ENCODE measurements at regions not wholly inside any gene's neighbourhood (a gene's known extent, or its start where the extent isn't known, plus 50 kb on each side); places are given as distances from the start of the nearest gene placed in this dataset.

DNA sequence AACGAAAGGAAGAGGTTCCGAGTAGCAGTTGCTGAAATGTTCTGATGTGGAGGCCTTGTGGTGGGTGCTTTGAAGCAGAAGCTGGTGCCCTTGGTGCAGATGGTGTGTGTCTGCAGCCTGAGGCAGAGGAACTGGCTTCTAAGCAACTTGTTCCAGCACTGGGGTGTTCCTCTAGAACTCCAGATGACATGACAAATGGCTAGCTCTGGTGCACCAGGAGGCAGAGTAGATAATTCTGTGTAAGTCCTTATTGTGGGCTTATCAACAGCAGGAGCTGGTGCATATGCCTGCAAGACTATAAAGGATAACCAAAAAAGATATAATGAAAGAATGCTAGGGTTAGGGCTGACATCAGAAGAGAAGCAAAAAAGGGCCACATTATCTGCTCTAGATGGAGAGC is 76.5 kb downstream of the ARL5B start:
- H3K27ac Mint-ChIP-seq: no peak overlapping the region
- H3K9me3 ChIP-seq (ENCODE audit: control insufficient read depth, low read length): no peaks in the 10 kb centered on the region
- no peaks in the 10 kb centered on the region for H3K36me3 ChIP-seq (ENCODE audit: control insufficient read depth, insufficient read depth, low read length)
- no peaks in the 10 kb centered on the region for H3K27me3 Mint-ChIP-seq (ENCODE audit: insufficient read depth)
- no peaks in the 10 kb centered on the region for H3K4me1 Mint-ChIP-seq
- no peak for DNase-seq
- TF ChIP-seq, protein P1, sequence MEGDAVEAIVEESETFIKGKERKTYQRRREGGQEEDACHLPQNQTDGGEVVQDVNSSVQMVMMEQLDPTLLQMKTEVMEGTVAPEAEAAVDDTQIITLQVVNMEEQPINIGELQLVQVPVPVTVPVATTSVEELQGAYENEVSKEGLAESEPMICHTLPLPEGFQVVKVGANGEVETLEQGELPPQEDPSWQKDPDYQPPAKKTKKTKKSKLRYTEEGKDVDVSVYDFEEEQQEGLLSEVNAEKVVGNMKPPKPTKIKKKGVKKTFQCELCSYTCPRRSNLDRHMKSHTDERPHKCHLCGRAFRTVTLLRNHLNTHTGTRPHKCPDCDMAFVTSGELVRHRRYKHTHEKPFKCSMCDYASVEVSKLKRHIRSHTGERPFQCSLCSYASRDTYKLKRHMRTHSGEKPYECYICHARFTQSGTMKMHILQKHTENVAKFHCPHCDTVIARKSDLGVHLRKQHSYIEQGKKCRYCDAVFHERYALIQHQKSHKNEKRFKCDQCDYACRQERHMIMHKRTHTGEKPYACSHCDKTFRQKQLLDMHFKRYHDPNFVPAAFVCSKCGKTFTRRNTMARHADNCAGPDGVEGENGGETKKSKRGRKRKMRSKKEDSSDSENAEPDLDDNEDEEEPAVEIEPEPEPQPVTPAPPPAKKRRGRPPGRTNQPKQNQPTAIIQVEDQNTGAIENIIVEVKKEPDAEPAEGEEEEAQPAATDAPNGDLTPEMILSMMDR (conservative IDR thresholded peaks at IDR 0.05): no peak
- no peaks in the 10 kb centered on the region for H3K27me3 ChIP-seq (ENCODE audit: control insufficient read depth, insufficient read depth, low read length, poor library complexity, severe bottlenecking)
- H3K4me3 Mint-ChIP-seq: no peak overlapping the region
- H3K9me3 Mint-ChIP-seq: no peaks in the 10 kb centered on the region
- WGBS, 2 experiments (ENCODE audit: insufficient coverage in 1 of 2, insufficient read length in 1 of 2): 94 to 100% methylated on average over 1 to 2 of the region's 2 CpGs
- no peak overlapping the region for H3K4me3 ChIP-seq (ENCODE audit: low read length)
- no peak overlapping the region for H3K27ac ChIP-seq (ENCODE audit: low read depth, low read length)
- H3K9ac ChIP-seq (ENCODE audit: extremely low read depth, low read length, poor library complexity, severe bottlenecking): no peak overlapping the region
- H3K4me1 ChIP-seq (ENCODE audit: control insufficient read depth, insufficient read depth, low read length): no peaks in the 10 kb centered on the region
- H3K36me3 Mint-ChIP-seq (ENCODE audit: low read depth): no peaks in the 10 kb centered on the region

DNA sequence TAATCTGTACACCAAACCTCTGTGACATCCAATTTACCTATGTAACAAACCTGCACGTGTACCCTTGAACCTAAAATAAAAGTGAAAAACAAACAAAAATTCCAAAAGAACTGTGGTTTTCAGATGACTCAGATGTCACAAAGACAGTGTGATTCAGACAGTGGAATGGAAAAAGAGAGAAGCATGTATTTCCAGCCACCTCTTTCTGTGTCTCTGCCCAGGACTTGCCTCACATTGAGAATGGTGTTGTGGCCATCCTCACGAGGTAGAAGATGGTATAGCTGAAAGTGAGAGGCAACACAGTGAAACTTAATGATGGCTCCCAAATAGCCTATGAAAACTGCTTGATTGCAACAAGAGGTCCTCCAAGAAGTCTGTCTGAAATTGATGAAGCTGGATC is 78.0 kb downstream of the ARL5B start:
- Histone ChIP-seq H3K4me1 (ENCODE audit: control insufficient read depth, insufficient read depth, low read length) (no peaks in the 10 kb centered on the region), H3K9me3 (ENCODE audit: control insufficient read depth, low read length) (no peaks in the 10 kb centered on the region), H3K27ac (ENCODE audit: low read depth, low read length) (no peak overlapping the region), H3K36me3 (ENCODE audit: control insufficient read depth, insufficient read depth, low read length) (no peaks in the 10 kb centered on the region), H3K27me3 (ENCODE audit: control insufficient read depth, insufficient read depth, low read length, poor library complexity, severe bottlenecking) (no peaks in the 10 kb centered on the region), H3K9ac (ENCODE audit: extremely low read depth, low read length, poor library complexity, severe bottlenecking) (no peak overlapping the region), H3K4me3 (ENCODE audit: low read length) (no peak overlapping the region)
- 89 to 100% methylated on average over 1 to 2 of the region's 2 CpGs for WGBS, 2 experiments (ENCODE audit: insufficient coverage in 1 of 2, insufficient read length in 1 of 2)
- Mint-ChIP-seq H3K9me3 (peaks cover 5% of the 10 kb centered on the region), H3K4me1 (no peaks in the 10 kb centered on the region), H3K36me3 (ENCODE audit: low read depth) (no peaks in the 10 kb centered on the region), H3K27me3 (ENCODE audit: insufficient read depth) (no peaks in the 10 kb centered on the region), H3K4me3 (no peak overlapping the region), H3K27ac (no peak overlapping the region)
- DNase-seq: no peak
- TF ChIP-seq, protein P1 (conservative IDR thresholded peaks at IDR 0.05): no peak

DNA sequence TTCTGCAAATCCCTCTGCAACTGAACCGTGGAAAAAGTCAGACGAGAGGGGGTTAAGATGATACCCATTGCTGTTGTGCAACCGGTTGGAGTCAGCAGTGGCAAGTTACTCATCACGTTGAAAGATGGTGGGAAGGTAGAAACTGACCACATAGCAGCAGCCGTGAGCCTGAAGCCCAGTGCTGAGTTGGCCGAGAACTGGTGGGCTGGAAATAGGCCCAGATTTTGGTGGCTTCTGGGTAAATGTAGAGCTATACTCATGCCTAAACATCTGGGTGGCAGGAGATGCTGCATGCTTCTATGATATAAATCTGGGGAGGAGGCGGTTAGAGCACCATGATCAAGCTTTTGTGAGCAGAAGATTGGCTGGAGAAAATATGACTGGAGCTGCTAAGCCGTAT is 78.6 kb downstream of the ARL5B start:
- H3K27me3 ChIP-seq (ENCODE audit: control insufficient read depth, insufficient read depth, low read length, poor library complexity, severe bottlenecking): no peaks in the 10 kb centered on the region
- H3K9me3 ChIP-seq (ENCODE audit: control insufficient read depth, low read length): no peaks in the 10 kb centered on the region
- Mint-ChIP-seq H3K4me3 (no peak overlapping the region), H3K36me3 (ENCODE audit: low read depth) (no peaks in the 10 kb centered on the region), H3K4me1 (no peaks in the 10 kb centered on the region), H3K27me3 (ENCODE audit: insufficient read depth) (no peaks in the 10 kb centered on the region), H3K9me3 (peaks cover 5% of the 10 kb centered on the region), H3K27ac (no peak overlapping the region)
- H3K4me3 ChIP-seq (ENCODE audit: low read length): no peak overlapping the region
- H3K36me3 ChIP-seq (ENCODE audit: control insufficient read depth, insufficient read depth, low read length): no peaks in the 10 kb centered on the region
- no peaks in the 10 kb centered on the region for H3K4me1 ChIP-seq (ENCODE audit: control insufficient read depth, insufficient read depth, low read length)
- TF ChIP-seq, protein P1 (conservative IDR thresholded peaks at IDR 0.05): no peak
- WGBS, 2 experiments (ENCODE audit: insufficient coverage in 1 of 2, insufficient read length in 1 of 2): 92 to 95% methylated on average over 6 to 8 of the region's 8 CpGs
- no peak for DNase-seq
- no peak overlapping the region for H3K27ac ChIP-seq (ENCODE audit: low read depth, low read length)
- H3K9ac ChIP-seq (ENCODE audit: extremely low read depth, low read length, poor library complexity, severe bottlenecking): no peak overlapping the region
